CD4-positive, alpha-beta memory T cell (primary cell): ENCODE measurements at regions not wholly inside any gene's neighbourhood (a gene's known extent, or its start where the extent isn't known, plus 50 kb on each side); places are given as distances from the start of the nearest gene placed in this dataset.

ENCODE experiments used
- CTCF ChIA-PET: fragments of 350-600 bp; sonication (Branson Sonifier 250); formaldehyde crosslinking; loops from one replicate; lab custom pipeline; 2021; ENCODE audit warnings: inconsistent platforms; ENCODE audit not compliant: partially characterized antibody; lab: Charles Lee
- POLR2A ChIA-PET: fragments of 350-600 bp; sonication (Branson Sonifier 250); formaldehyde crosslinking; loops from one replicate; lab custom pipeline; 2021; ENCODE audit not compliant: partially characterized antibody; lab: Charles Lee
- DNase-seq, 5 donors: peaks; one replicate each; pipeline versions ENCODE4 v3.0.0 to v3.0.0-alpha.2; 2020 to 2022; ENCODE audit warnings: mixed read lengths in 1 of 5
- H3K27ac ChIP-seq: one replicate; pipeline ENCODE4 v1.7.0; 2013; ENCODE audit warnings: low read depth, low read length
- H3K27me3 ChIP-seq: 2 replicates; pipeline ENCODE4 v1.7.0; 2013; ENCODE audit warnings: mild to moderate bottlenecking, low read length, moderate library complexity; ENCODE audit not compliant: insufficient read depth
- H3K36me3 ChIP-seq: 2 replicates; pipeline ENCODE4 v1.7.0; 2013; ENCODE audit warnings: mild to moderate bottlenecking, low read length, moderate library complexity; ENCODE audit not compliant: insufficient read depth
- H3K4me1 ChIP-seq: 2 replicates; pipeline ENCODE4 v1.7.0; 2013; ENCODE audit warnings: mild to moderate bottlenecking, low read length, moderate library complexity; ENCODE audit not compliant: insufficient read depth
- H3K4me3 ChIP-seq, 2 donors: one replicate each; pipeline ENCODE4 v1.7.0; 2013; ENCODE audit warnings: low read length in 2 of 2, mild to moderate bottlenecking in 1 of 2
- H3K9me3 ChIP-seq, 2 donors: one replicate each; pipeline ENCODE4 v1.7.0; 2013; ENCODE audit warnings: low read length in 2 of 2, control low read depth in 1 of 2; ENCODE audit not compliant: control insufficient read depth in 1 of 2
- H3K27ac Mint-ChIP-seq, 7 donors: one replicate each; pipeline ENCODE4 v1.8.0; 2020 to 2021; ENCODE audit warnings: mixed read lengths in 7 of 7, mild to moderate bottlenecking in 6 of 7, inconsistent platforms in 3 of 7, moderate library complexity in 3 of 7
- H3K27me3 Mint-ChIP-seq, 2 donors: one replicate each; pipeline ENCODE4 v1.8.0; 2020 to 2021; ENCODE audit warnings: mixed read lengths in 2 of 2
- H3K36me3 Mint-ChIP-seq, 2 donors: one replicate each; pipeline ENCODE4 v1.8.0; 2020 to 2021; ENCODE audit warnings: mixed read lengths in 2 of 2, inconsistent platforms in 1 of 2, mild to moderate bottlenecking in 1 of 2
- H3K4me1 Mint-ChIP-seq, 4 donors: one replicate each; pipeline ENCODE4 v1.8.0; 2020 to 2021; ENCODE audit warnings: mixed read lengths in 4 of 4, mild to moderate bottlenecking in 1 of 4
- H3K4me3 Mint-ChIP-seq, 8 donors: one replicate each; pipeline ENCODE4 v1.8.0; 2020 to 2021; ENCODE audit warnings: mixed read lengths in 8 of 8, mild to moderate bottlenecking in 7 of 8, moderate library complexity in 6 of 8, inconsistent platforms in 3 of 8
- H3K9me3 Mint-ChIP-seq, 8 donors: one replicate each; pipeline ENCODE4 v1.8.0; 2020 to 2021; ENCODE audit warnings: mixed read lengths in 8 of 8, mild to moderate bottlenecking in 5 of 8, inconsistent platforms in 3 of 8, moderate library complexity in 1 of 8
- intact Hi-C: fragments of 100-400 bp; cut with micrococcal nuclease; formaldehyde crosslinking; loops from one replicate; pipeline ENCODE4 v1.15.1; 2023

DNA sequence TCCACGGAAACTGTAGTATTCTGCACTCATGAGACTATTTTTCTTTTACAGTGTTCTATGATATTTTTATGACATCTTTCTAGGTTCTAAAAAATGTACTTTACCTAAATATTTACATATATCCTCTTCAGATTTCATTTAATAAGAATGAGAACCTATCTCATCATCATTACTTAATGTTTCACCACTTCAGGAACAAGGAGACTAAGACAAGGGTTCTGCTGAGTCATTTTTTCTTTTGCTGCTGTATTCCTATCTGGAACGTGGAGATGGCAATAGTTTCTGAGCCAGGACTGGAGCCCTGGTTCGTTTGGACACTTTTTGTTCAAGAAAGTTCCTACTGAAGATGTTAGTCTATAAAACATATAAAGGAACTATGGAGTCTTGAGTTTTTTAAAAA, 258.2 kb upstream of the MAP3K1 start:
- no peak overlapping the region for H3K27ac ChIP-seq
- H3K4me3 Mint-ChIP-seq, result no peak overlapping the region

GRCh38 chr5:56552612-56553268, 262.6 kb upstream of the MAP3K1 start:
- no peaks in the 10 kb centered on the region for H3K36me3 ChIP-seq
- Mint-ChIP-seq H3K27me3 (peaks cover 0 to 2% of the 10 kb centered on the region in 2 donors), H3K4me3 (no peak overlapping the region), H3K4me1 (no peaks in the 10 kb centered on the region), H3K9me3 (no peaks in the 10 kb centered on the region), H3K36me3 (no peaks in the 10 kb centered on the region), H3K27ac (no peak overlapping the region)
- ChIA-PET CTCF (interaction anchor here (1.6 kb wide), 1 partner anchor 285 kb away, joined by 4 read pairs; no protein-coding TSS in a partner anchor), POLR2A (interaction anchor here (0.6 to 1.2 kb wide), 2 partner anchors 20 to 37 kb away, joined by 3 read pairs; no protein-coding TSS in a partner anchor)
- H3K27me3 ChIP-seq, result no peaks in the 10 kb centered on the region
- no peak overlapping the region for H3K27ac ChIP-seq
- no peak for DNase-seq
- intact Hi-C loops, result no loop called here
- H3K4me3 ChIP-seq, result no peak overlapping the region
- H3K4me1 ChIP-seq, result no peaks in the 10 kb centered on the region
- no peaks in the 10 kb centered on the region for H3K9me3 ChIP-seq

More for the DNA sequence above, 258.2 kb upstream of the MAP3K1 start:
- intact Hi-C loops, result no loop called here
- no peak overlapping the region for H3K27ac Mint-ChIP-seq
- Histone ChIP-seq H3K4me3 (no peak overlapping the region), H3K36me3 (no peaks in the 10 kb centered on the region), H3K27me3 (no peaks in the 10 kb centered on the region), H3K9me3 (no peaks in the 10 kb centered on the region), H3K4me1 (no peaks in the 10 kb centered on the region)
- peaks cover 0 to 4% (median 0%) of the 10 kb centered on the region in 4 donors for H3K4me1 Mint-ChIP-seq
- peaks cover 0 to 2% of the 10 kb centered on the region in 2 donors for H3K27me3 Mint-ChIP-seq
- peaks cover 0 to 3% (median 0%) of the 10 kb centered on the region in 8 donors for H3K9me3 Mint-ChIP-seq
- DNase-seq, result no peak
- ChIA-PET POLR2A (no interaction called here), CTCF (no interaction called here)
- no peaks in the 10 kb centered on the region for H3K36me3 Mint-ChIP-seq

- Mint-ChIP-seq H3K9me3 (no peaks in the 10 kb centered on the region), H3K27ac (no peak overlapping the region), H3K36me3 (no peaks in the 10 kb centered on the region), H3K27me3 (no peaks in the 10 kb centered on the region), H3K4me3 (no peak overlapping the region), H3K4me1 (no peaks in the 10 kb centered on the region)
- Histone ChIP-seq H3K4me3 (no peak overlapping the region), H3K36me3 (no peaks in the 10 kb centered on the region), H3K9me3 (no peaks in the 10 kb centered on the region), H3K27me3 (no peaks in the 10 kb centered on the region), H3K4me1 (no peaks in the 10 kb centered on the region), H3K27ac (no peak overlapping the region)
- ChIA-PET CTCF (no interaction called here), POLR2A (no interaction called here)
- intact Hi-C loops, result no loop called here
- no peak for DNase-seq
Observed at GRCh38 chr5:56550227-56550626, 265.1 kb upstream of the MAP3K1 start.

DNA sequence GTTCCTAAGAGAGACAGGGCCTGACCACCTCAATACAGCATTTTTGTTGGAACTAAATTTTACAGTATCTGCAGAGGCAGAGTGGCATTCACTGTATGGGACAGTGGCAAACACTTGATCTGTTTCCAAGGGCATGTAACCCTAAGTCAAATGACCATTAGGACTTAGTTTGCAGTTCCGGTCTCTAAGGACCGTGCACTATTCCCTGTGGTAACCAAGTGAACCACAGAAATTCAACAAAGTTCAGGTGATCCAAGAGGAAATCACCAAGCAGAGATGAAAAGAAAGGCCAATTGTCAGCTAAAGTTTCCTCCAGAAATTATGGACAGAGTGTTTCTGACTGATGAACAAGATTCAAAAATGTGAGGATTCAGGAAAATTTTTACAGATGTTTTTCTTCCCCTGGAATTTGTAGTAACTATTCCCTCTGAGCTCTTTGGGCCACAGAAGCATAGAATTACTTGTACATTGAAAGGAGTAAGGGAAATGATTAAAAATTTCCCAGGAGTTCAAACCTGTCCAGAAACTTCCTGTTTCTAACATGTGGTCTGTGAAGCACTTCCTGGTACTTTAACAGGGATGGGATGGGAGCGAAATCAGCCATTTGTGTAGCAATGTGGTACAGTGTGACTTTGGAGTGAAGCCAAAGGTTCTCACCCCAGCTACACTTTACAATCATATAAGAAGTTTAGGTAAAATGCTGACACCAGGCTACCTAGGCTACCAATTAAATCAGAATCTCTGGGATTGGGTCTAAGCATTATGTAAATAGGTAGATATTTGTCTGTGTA, 266.1 kb upstream of the MAP3K1 start:
- H3K36me3 Mint-ChIP-seq, result no peaks in the 10 kb centered on the region
- no peaks in the 10 kb centered on the region for H3K9me3 Mint-ChIP-seq
- DNase-seq, result no peak
- Histone ChIP-seq H3K4me3 (no peak overlapping the region), H3K9me3 (no peaks in the 10 kb centered on the region), H3K27ac (no peak overlapping the region), H3K4me1 (no peaks in the 10 kb centered on the region), H3K36me3 (no peaks in the 10 kb centered on the region), H3K27me3 (no peaks in the 10 kb centered on the region)
- intact Hi-C loops, result no loop called here
- H3K27me3 Mint-ChIP-seq, result no peaks in the 10 kb centered on the region
- ChIA-PET CTCF (no interaction called here), POLR2A (no interaction called here)
- no peak overlapping the region for H3K27ac Mint-ChIP-seq
- no peaks in the 10 kb centered on the region for H3K4me1 Mint-ChIP-seq
- H3K4me3 Mint-ChIP-seq, result no peak overlapping the region

DNA sequence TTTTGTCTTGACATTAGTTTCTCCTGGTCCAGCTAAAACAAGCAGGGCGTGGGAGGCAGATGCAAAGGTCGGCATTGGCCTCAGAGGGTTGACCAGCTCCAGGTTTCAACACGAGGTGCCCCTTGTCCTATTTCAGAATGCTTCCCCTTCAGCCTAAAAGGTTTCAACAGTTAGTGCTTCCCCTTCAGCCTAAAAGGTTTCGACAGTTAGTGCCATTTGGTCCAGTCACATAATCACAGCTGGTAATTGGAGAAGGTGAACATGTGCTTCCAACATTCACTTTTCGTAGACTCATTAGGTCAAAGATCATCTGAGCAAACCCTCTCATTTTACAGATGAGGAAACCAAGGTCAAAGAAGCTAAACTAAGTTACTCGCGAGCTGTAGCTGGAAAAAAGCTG, 270.3 kb upstream of the MAP3K1 start:
- Histone ChIP-seq H3K27ac (no peak overlapping the region), H3K4me1 (peaks cover 7% of the 10 kb centered on the region), H3K9me3 (no peaks in the 10 kb centered on the region), H3K36me3 (no peaks in the 10 kb centered on the region), H3K27me3 (no peaks in the 10 kb centered on the region), H3K4me3 (no peak overlapping the region)
- intact Hi-C loops, result no loop called here
- Mint-ChIP-seq H3K4me1 (peaks cover 8% of the 10 kb centered on the region in 4 donors), H3K36me3 (no peaks in the 10 kb centered on the region), H3K9me3 (no peaks in the 10 kb centered on the region), H3K27me3 (no peaks in the 10 kb centered on the region), H3K4me3 (no peak overlapping the region), H3K27ac (peak overlapping the region in 1 of 7 donors; percentile 52)
- ChIA-PET CTCF (interaction anchor here (0.6 to 1.2 kb wide), 2 partner anchors 9 to 312 kb away, joined by 3 read pairs; no protein-coding TSS in a partner anchor), POLR2A (interaction anchor here (0.6 to 0.9 kb wide), 3 partner anchors 28 to 285 kb away, joined by 3 to 6 read pairs (median 3); no protein-coding TSS in a partner anchor)
- DNase-seq, result no peak

- H3K27me3 Mint-ChIP-seq, result no peaks in the 10 kb centered on the region
- H3K27ac ChIP-seq, result no peak overlapping the region
- no peaks in the 10 kb centered on the region for H3K36me3 Mint-ChIP-seq
- peaks cover 7% of the 10 kb centered on the region for H3K4me1 ChIP-seq
- H3K9me3 ChIP-seq, result no peaks in the 10 kb centered on the region
- ChIA-PET CTCF (interaction anchor here (0.8 kb wide), 1 partner anchor 10 kb away, joined by 3 read pairs; no protein-coding TSS in a partner anchor), POLR2A (no interaction called here)
- H3K27ac Mint-ChIP-seq, result no peak overlapping the region
- no peak overlapping the region for H3K4me3 ChIP-seq
- no peaks in the 10 kb centered on the region for H3K9me3 Mint-ChIP-seq
- no peaks in the 10 kb centered on the region for H3K36me3 ChIP-seq
- no peak for DNase-seq
- H3K27me3 ChIP-seq, result no peaks in the 10 kb centered on the region
- H3K4me1 Mint-ChIP-seq, result peaks cover 8% of the 10 kb centered on the region in 4 donors
- no peak overlapping the region for H3K4me3 Mint-ChIP-seq
- intact Hi-C loops, result no loop called here
Observed at GRCh38 chr5:56543441-56544388, 271.6 kb upstream of the MAP3K1 start.
